ENCODE measurements at regions not wholly inside any gene's neighbourhood (a gene's known extent, or its start where the extent isn't known, plus 50 kb on each side); places are given as distances from the start of the nearest gene placed in this dataset.

DNA sequence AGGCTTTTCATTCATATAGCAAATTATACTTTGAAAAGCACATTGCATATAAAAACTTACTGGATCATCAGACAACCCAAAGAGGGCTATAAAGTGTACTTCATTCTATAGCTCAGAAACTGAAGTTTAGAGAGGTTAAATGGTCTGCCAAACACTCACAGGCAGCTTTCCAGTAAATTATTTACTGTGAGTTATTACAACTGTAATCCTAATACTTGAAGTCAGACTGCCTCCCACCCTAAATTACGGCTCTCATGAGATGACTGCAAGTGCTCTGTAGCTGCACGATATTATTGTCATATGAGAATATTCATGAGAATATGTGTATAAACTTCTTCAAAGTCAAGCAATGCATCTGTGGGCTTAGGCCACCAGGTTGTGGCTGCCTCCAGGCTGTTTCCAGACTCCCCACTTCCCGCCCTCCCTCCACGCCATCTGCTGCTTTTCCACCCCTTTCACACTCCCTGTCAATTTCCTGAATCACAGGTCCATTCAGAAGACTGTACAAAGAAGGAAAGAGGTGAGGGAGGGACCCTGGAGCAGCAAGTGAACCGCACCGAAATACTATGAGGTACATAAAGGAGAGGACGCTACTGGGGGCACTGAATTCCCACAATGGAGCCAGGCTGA, 111.1 kb upstream of the SPOPL start:
- H3K79me2 ChIP-seq (replicated peaks; ENCODE audit: insufficient read depth): no peaks in the 10 kb centered on the region
- H3K36me3 ChIP-seq (ENCODE audit: insufficient read depth): no peaks in the 10 kb centered on the region
- H3K27me3 ChIP-seq (ENCODE audit: insufficient read depth): no peaks in the 10 kb centered on the region
- Mint-ChIP-seq H3K36me3 (ENCODE audit: low read depth) (no peaks in the 10 kb centered on the region), H3K4me1 (no peaks in the 10 kb centered on the region), H3K27me3 (ENCODE audit: insufficient read depth, low read depth, poor library complexity) (no peaks in the 10 kb centered on the region), H3K9me3 (no peaks in the 10 kb centered on the region), H3K27ac (peak overlapping the region; percentile 79), H3K4me3 (no peak overlapping the region)
- H4K20me1 ChIP-seq (replicated peaks; ENCODE audit: insufficient read depth): no peaks in the 10 kb centered on the region
- H2AFZ ChIP-seq: no peak overlapping the region
- no peak overlapping the region for H3K27ac ChIP-seq (ENCODE audit: low read depth)
- H3K9me2 ChIP-seq (ENCODE audit: insufficient read depth): no peaks in the 10 kb centered on the region
- no peak for TF ChIP-seq EZH2 (IDR thresholded peaks at IDR 0.05; ENCODE audit: low read depth, unreplicated experiment)
- TF ChIP-seq, protein P1, sequence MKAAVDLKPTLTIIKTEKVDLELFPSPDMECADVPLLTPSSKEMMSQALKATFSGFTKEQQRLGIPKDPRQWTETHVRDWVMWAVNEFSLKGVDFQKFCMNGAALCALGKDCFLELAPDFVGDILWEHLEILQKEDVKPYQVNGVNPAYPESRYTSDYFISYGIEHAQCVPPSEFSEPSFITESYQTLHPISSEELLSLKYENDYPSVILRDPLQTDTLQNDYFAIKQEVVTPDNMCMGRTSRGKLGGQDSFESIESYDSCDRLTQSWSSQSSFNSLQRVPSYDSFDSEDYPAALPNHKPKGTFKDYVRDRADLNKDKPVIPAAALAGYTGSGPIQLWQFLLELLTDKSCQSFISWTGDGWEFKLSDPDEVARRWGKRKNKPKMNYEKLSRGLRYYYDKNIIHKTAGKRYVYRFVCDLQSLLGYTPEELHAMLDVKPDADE (IDR thresholded peaks at IDR 0.05): no peak
- no peak for TF ChIP-seq NANOG (IDR thresholded peaks at IDR 0.05; ENCODE audit: borderline replicate concordance)
- TF ChIP-seq, protein P2, sequence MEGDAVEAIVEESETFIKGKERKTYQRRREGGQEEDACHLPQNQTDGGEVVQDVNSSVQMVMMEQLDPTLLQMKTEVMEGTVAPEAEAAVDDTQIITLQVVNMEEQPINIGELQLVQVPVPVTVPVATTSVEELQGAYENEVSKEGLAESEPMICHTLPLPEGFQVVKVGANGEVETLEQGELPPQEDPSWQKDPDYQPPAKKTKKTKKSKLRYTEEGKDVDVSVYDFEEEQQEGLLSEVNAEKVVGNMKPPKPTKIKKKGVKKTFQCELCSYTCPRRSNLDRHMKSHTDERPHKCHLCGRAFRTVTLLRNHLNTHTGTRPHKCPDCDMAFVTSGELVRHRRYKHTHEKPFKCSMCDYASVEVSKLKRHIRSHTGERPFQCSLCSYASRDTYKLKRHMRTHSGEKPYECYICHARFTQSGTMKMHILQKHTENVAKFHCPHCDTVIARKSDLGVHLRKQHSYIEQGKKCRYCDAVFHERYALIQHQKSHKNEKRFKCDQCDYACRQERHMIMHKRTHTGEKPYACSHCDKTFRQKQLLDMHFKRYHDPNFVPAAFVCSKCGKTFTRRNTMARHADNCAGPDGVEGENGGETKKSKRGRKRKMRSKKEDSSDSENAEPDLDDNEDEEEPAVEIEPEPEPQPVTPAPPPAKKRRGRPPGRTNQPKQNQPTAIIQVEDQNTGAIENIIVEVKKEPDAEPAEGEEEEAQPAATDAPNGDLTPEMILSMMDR (conservative IDR thresholded peaks at IDR 0.05; ENCODE audit: low read depth in 2 of 2): no peak
- TF ChIP-seq, protein P3, sequence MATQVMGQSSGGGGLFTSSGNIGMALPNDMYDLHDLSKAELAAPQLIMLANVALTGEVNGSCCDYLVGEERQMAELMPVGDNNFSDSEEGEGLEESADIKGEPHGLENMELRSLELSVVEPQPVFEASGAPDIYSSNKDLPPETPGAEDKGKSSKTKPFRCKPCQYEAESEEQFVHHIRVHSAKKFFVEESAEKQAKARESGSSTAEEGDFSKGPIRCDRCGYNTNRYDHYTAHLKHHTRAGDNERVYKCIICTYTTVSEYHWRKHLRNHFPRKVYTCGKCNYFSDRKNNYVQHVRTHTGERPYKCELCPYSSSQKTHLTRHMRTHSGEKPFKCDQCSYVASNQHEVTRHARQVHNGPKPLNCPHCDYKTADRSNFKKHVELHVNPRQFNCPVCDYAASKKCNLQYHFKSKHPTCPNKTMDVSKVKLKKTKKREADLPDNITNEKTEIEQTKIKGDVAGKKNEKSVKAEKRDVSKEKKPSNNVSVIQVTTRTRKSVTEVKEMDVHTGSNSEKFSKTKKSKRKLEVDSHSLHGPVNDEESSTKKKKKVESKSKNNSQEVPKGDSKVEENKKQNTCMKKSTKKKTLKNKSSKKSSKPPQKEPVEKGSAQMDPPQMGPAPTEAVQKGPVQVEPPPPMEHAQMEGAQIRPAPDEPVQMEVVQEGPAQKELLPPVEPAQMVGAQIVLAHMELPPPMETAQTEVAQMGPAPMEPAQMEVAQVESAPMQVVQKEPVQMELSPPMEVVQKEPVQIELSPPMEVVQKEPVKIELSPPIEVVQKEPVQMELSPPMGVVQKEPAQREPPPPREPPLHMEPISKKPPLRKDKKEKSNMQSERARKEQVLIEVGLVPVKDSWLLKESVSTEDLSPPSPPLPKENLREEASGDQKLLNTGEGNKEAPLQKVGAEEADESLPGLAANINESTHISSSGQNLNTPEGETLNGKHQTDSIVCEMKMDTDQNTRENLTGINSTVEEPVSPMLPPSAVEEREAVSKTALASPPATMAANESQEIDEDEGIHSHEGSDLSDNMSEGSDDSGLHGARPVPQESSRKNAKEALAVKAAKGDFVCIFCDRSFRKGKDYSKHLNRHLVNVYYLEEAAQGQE (IDR thresholded peaks at IDR 0.05; ENCODE audit: unreplicated experiment): no peak
- TF ChIP-seq, protein P4, sequence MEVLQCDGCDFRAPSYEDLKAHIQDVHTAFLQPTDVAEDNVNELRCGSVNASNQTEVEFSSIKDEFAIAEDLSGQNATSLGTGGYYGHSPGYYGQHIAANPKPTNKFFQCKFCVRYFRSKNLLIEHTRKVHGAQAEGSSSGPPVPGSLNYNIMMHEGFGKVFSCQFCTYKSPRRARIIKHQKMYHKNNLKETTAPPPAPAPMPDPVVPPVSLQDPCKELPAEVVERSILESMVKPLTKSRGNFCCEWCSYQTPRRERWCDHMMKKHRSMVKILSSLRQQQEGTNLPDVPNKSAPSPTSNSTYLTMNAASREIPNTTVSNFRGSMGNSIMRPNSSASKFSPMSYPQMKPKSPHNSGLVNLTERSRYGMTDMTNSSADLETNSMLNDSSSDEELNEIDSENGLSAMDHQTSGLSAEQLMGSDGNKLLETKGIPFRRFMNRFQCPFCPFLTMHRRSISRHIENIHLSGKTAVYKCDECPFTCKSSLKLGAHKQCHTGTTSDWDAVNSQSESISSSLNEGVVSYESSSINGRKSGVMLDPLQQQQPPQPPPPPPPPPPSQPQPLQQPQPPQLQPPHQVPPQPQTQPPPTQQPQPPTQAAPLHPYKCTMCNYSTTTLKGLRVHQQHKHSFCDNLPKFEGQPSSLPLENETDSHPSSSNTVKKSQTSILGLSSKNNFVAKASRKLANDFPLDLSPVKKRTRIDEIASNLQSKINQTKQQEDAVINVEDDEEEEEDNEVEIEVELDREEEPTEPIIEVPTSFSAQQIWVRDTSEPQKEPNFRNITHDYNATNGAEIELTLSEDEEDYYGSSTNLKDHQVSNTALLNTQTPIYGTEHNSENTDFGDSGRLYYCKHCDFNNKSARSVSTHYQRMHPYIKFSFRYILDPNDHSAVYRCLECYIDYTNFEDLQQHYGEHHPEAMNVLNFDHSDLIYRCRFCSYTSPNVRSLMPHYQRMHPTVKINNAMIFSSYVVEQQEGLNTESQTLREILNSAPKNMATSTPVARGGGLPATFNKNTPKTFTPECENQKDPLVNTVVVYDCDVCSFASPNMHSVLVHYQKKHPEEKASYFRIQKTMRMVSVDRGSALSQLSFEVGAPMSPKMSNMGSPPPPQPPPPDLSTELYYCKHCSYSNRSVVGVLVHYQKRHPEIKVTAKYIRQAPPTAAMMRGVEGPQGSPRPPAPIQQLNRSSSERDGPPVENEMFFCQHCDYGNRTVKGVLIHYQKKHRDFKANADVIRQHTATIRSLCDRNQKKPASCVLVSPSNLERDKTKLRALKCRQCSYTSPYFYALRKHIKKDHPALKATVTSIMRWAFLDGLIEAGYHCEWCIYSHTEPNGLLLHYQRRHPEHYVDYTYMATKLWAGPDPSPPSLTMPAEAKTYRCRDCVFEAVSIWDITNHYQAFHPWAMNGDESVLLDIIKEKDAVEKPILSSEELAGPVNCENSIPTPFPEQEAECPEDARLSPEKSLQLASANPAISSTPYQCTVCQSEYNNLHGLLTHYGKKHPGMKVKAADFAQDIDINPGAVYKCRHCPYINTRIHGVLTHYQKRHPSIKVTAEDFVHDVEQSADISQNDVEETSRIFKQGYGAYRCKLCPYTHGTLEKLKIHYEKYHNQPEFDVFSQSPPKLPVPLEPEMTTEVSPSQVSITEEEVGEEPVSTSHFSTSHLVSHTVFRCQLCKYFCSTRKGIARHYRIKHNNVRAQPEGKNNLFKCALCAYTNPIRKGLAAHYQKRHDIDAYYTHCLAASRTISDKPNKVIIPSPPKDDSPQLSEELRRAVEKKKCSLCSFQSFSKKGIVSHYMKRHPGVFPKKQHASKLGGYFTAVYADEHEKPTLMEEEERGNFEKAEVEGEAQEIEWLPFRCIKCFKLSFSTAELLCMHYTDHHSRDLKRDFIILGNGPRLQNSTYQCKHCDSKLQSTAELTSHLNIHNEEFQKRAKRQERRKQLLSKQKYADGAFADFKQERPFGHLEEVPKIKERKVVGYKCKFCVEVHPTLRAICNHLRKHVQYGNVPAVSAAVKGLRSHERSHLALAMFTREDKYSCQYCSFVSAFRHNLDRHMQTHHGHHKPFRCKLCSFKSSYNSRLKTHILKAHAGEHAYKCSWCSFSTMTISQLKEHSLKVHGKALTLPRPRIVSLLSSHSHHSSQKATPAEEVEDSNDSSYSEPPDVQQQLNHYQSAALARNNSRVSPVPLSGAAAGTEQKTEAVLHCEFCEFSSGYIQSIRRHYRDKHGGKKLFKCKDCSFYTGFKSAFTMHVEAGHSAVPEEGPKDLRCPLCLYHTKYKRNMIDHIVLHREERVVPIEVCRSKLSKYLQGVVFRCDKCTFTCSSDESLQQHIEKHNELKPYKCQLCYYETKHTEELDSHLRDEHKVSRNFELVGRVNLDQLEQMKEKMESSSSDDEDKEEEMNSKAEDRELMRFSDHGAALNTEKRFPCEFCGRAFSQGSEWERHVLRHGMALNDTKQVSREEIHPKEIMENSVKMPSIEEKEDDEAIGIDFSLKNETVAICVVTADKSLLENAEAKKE (CRISPR knock-in tag; IDR thresholded peaks at IDR 0.05): no peak
- TF ChIP-seq CREB1 (CRISPR knock-in tag; IDR thresholded peaks at IDR 0.05; ENCODE audit: low read depth): no peak
- no peak for TF ChIP-seq ZNF114 (CRISPR knock-in tag; IDR thresholded peaks at IDR 0.05)
- no peak for TF ChIP-seq POLR2AphosphoS5 (IDR thresholded peaks at IDR 0.05; ENCODE audit: low read depth)
- H3K4me2 ChIP-seq: no peak overlapping the region
- ATAC-seq (no peak), DNase-seq (ENCODE audit: low spot score) (no peak)
- H3F3A ChIP-seq (replicated peaks; ENCODE audit: low read depth): no peaks in the 10 kb centered on the region
- H3K4me3 ChIP-seq: no peak overlapping the region
- no peaks in the 10 kb centered on the region for H3K4me1 ChIP-seq (ENCODE audit: insufficient read depth)

Data from GM23338 (cell line).